GM12878 (cell line): ENCODE measurements at regions not wholly inside any gene's neighbourhood (a gene's known extent, or its start where the extent isn't known, plus 50 kb on each side); places are given as distances from the start of the nearest gene placed in this dataset.

Source experiments
- ATAC-seq: fragments of 200-7000 bp; cut with Tn5 transposase; 3 replicates; pipeline ENCODE4 v1.9.1; 2020; ENCODE audit warnings: mild to moderate bottlenecking, moderate library complexity
- BruUV-seq: library from RNA; stranded (reverse); fragments of 400-500 nt; replicated peaks from 2 replicates; lab custom pipeline; 2021; lab: Mats Ljungman, UMichigan
- CTCF ChIA-PET: fragments of 300-600 bp; sonication (Branson Sonifier 250); formaldehyde crosslinking; extraction: SDS; loops from one replicate; lab custom pipeline; 2021; ENCODE audit warnings: inconsistent platforms; lab: Yijun Ruan, JAX
- POLR2A ChIA-PET: fragments of 350-600 bp; formaldehyde crosslinking; extraction: SDS; loops from one replicate; lab custom pipeline; 2021; ENCODE audit warnings: inconsistent platforms; lab: Charles Lee
- RAD21 ChIA-PET: fragments of 300-600 bp; sonication (Branson Sonifier 250); formaldehyde crosslinking; loops from one replicate; lab custom pipeline; 2023; ENCODE audit warnings: antibody characterized with exemption; ENCODE audit not compliant: unreplicated experiment; lab: Charles Lee
- SMC1A ChIA-PET: fragments of 300-600 bp; sonication (Branson Sonifier 250); formaldehyde crosslinking; loops from one replicate; lab custom pipeline; 2023; ENCODE audit not compliant: unreplicated experiment, uncharacterized antibody; lab: Charles Lee
- DNase-seq: peaks from one replicate; pipeline ENCODE4 v3.0.0-alpha.2; 2011; ENCODE audit warnings: low read depth, low spot score
- FAIRE-seq: peaks from 3 replicates; lab custom pipeline; 2011; peaks lifted over from hg19 to GRCh38; lab: Jason Lieb, UNC
- H2AFZ ChIP-seq: 2 replicates; pipeline ENCODE4 v1.6.0; 2011; ENCODE audit warnings: low read depth, low read length, control low read depth; ENCODE audit not compliant: control insufficient read depth
- H3K27ac ChIP-seq: 2 replicates; pipeline ENCODE4 v1.5.1; 2011; ENCODE audit warnings: control low read depth; ENCODE audit not compliant: control insufficient read depth, insufficient read depth
- H3K27me3 ChIP-seq, 2 experiments: replicated peaks in 1 of 2; 2 replicates each; pipeline versions ENCODE4 v1.6.0 to v1.6.1; 2011; ENCODE audit warnings: low read length in 1 of 2; ENCODE audit not compliant: control insufficient read depth in 2 of 2, insufficient read depth in 2 of 2
- H3K36me3 ChIP-seq, 2 experiments: 2 replicates each; pipeline ENCODE4 v1.5.1; 2011; ENCODE audit warnings: low read length in 1 of 2; ENCODE audit not compliant: control insufficient read depth in 2 of 2, insufficient read depth in 2 of 2
- H3K4me1 ChIP-seq: 2 replicates; pipeline ENCODE4 v1.6.1; 2011; ENCODE audit warnings: mild to moderate bottlenecking, low read length, moderate library complexity, mixed read lengths; ENCODE audit not compliant: control insufficient read depth, insufficient read depth
- H3K4me2 ChIP-seq: 2 replicates; pipeline ENCODE4 v1.6.0; 2011; ENCODE audit warnings: control low read depth; ENCODE audit not compliant: control insufficient read depth, insufficient read depth
- H3K4me3 ChIP-seq: fragments of 200-600 bp; sonication (generic); 2 replicates; pipeline ENCODE4 v1.5.1; 2016
- H3K79me2 ChIP-seq: 2 replicates; pipeline ENCODE4 v1.6.0; 2011; ENCODE audit warnings: low read length; ENCODE audit not compliant: control insufficient read depth, insufficient read depth
- H3K9ac ChIP-seq: 2 replicates; pipeline ENCODE4 v1.8.0; 2011; ENCODE audit warnings: low read length, control low read depth, mixed read lengths; ENCODE audit not compliant: control insufficient read depth, insufficient read depth
- H3K9me3 ChIP-seq: replicated peaks from 3 replicates; pipeline ENCODE4 v1.5.1; 2011; ENCODE audit warnings: mild to moderate bottlenecking, low read length; ENCODE audit not compliant: control insufficient read depth, insufficient read depth
- H4K20me1 ChIP-seq: 2 replicates; pipeline ENCODE4 v1.6.0; 2011; ENCODE audit not compliant: control insufficient read depth, insufficient read depth
- ATF2 ChIP-seq: IDR thresholded peaks from 2 replicates; pipeline ENCODE4 v1.6.1; 2012; ENCODE audit warnings: low read length, inconsistent platforms
- ATF7 ChIP-seq: fragments of 450-650 bp; IDR thresholded peaks from 2 replicates; pipeline ENCODE4 v1.6.1; 2016; ENCODE audit warnings: low read depth, mild to moderate bottlenecking
- CREB1 ChIP-seq: IDR thresholded peaks from 2 replicates; pipeline ENCODE4 v1.6.1; 2012; ENCODE audit warnings: low read depth, mild to moderate bottlenecking, inconsistent platforms
- CREM ChIP-seq: IDR thresholded peaks from 2 replicates; pipeline ENCODE4 v1.6.1; 2014; ENCODE audit warnings: antibody characterized with exemption, low read depth
- IKZF1 ChIP-seq: fragments of 450-650 bp; conservative IDR thresholded peaks from 2 replicates; pipeline ENCODE4 v1.6.1; 2017; ENCODE audit warnings: antibody characterized with exemption, mild to moderate bottlenecking
- IKZF2 ChIP-seq, 2 experiments: fragments of 450-650 bp; IDR thresholded peaks; 2 replicates each; pipeline ENCODE4 v1.6.1; 2017; ENCODE audit warnings: mild to moderate bottlenecking in 2 of 2, moderate library complexity in 2 of 2
- PAX5 ChIP-seq: IDR thresholded peaks from 2 replicates; pipeline ENCODE4 v1.6.1; 2011; ENCODE audit warnings: low read depth, low read length, borderline replicate concordance
- RAD51 ChIP-seq: fragments of 450-650 bp; IDR thresholded peaks from 2 replicates; pipeline ENCODE4 v1.6.1; 2016; ENCODE audit warnings: moderate library complexity, mild to moderate bottlenecking, inconsistent platforms
- RCOR1 ChIP-seq: conservative IDR thresholded peaks from 2 replicates; pipeline ENCODE4 v1.6.1; 2012; ENCODE audit warnings: low read depth, low read length, improper control_type of control experiment
- RUNX3 ChIP-seq: IDR thresholded peaks from 2 replicates; pipeline ENCODE4 v1.6.1; 2012; ENCODE audit warnings: low read length, inconsistent platforms
- TCF12 ChIP-seq: IDR thresholded peaks from 2 replicates; pipeline ENCODE4 v1.6.1; 2011; ENCODE audit warnings: low read depth, mild to moderate bottlenecking, low read length
- ZBED1 ChIP-seq: IDR thresholded peaks from 2 replicates; pipeline ENCODE4 v1.6.1; 2016; ENCODE audit warnings: borderline replicate concordance
- ZNF217 ChIP-seq: fragments of 450-650 bp; IDR thresholded peaks from 2 replicates; pipeline ENCODE4 v1.6.1; 2017; ENCODE audit warnings: antibody characterized with exemption, mild to moderate bottlenecking
- WGBS: methylation state at CpG from one replicate; pipeline ENCODE4 v1.1.6; 2016; ENCODE audit warnings: low lambda C conversion rate; ENCODE audit not compliant: insufficient replicate concordance, insufficient coverage; ENCODE audit errors: missing lambda C conversion rate; 5-methylcytosine and 5-hydroxymethylcytosine counted together
- in situ Hi-C: fragments of 300-500 bp; cut with MboI; formaldehyde crosslinking; loops from 9 replicates; pipeline ENCODE4 v1.14.3; 2018; ENCODE audit warnings: mixed read lengths
- intact Hi-C: fragments of 100-400 bp; cut with micrococcal nuclease; formaldehyde crosslinking; loops from one replicate; pipeline ENCODE4 v1.14.2; 2022; ENCODE audit not compliant: unreplicated experiment
- TF ChIP-seq, protein P1 (sequence below): fragments of 450-650 bp; IDR thresholded peaks from 2 replicates; pipeline ENCODE4 v1.6.1; 2016; ENCODE audit warnings: mild to moderate bottlenecking

GRCh38 chrX:13253223-13253622 lies 66.6 kb downstream of the ATXN3L start:
- in situ Hi-C loops = loop anchor here (10.0 kb wide), 1 partner anchor 232 kb away; no protein-coding TSS in a partner anchor
- ChIA-PET POLR2A (interaction anchor here (0.7 to 5.6 kb wide), 5 partner anchors 11 to 307 kb away, joined by 4 to 49 read pairs (median 8); no protein-coding TSS in a partner anchor), RAD21 (interaction anchor here (0.5 to 7.4 kb wide), 15 partner anchors 11 to 305 kb away, joined by 3 to 242 read pairs (median 8); no protein-coding TSS in a partner anchor)

More at GRCh38 chrX:13253223-13253622, 66.6 kb downstream of the ATXN3L start:
- Histone ChIP-seq H3K4me3 (no peak overlapping the region), H3K79me2 (no peaks in the 10 kb centered on the region), H3K27me3 (no peaks in the 10 kb centered on the region), H3K9ac (no peak overlapping the region), H4K20me1 (no peaks in the 10 kb centered on the region), H3K36me3 (no peaks in the 10 kb centered on the region), H3K9me3 (peaks cover 13% of the 10 kb centered on the region), H3K4me2 (peak overlapping the region; percentile 51; the same call in 1 of the 2 replicates), H3K27ac (peak overlapping the region; percentile 92), H2AFZ (no peak overlapping the region; the same call in 1 of the 2 replicates), H3K4me1 (peaks cover 51% of the 10 kb centered on the region)
- ATAC-seq (no peak), FAIRE-seq (no peak), DNase-seq (peak; percentile 32)
- no TSS peak for BruUV-seq
- intact Hi-C loops = loop anchor here (10.0 kb wide), 2 partner anchors 402 to 438 kb away; partner anchors contain the start of gene TCEANC
- ChIA-PET CTCF (interaction anchor here (0.8 to 6.5 kb wide), 12 partner anchors 11 to 307 kb away, joined by 3 to 143 read pairs (median 6); no protein-coding TSS in a partner anchor), SMC1A (interaction anchor here (0.8 to 7.7 kb wide), 23 partner anchors 10 to 305 kb away, joined by 3 to 153 read pairs (median 5); no protein-coding TSS in a partner anchor)
- TF ChIP-seq ATF2 (peak; percentile 53; the same call in 1 of the 2 replicates), RAD51 (no peak), RUNX3 (peak; percentile 25; the same call in 1 of the 2 replicates), ZBED1 (no peak), RCOR1 (0 out of 2 replicates have a peak, but pooled peaks have one; percentile 38), IKZF2 (IDR thresholded peaks at IDR 0.05) (peak; percentile 22 to 23; a peak in 2 of 4 replicates), IKZF1 (peak; percentile 32; the same call in 1 of the 2 replicates), CREB1 (peak; percentile 60), CREM (0 out of 2 replicates have a peak, but pooled peaks have one; percentile 35), TCF12 (no peak), PAX5 (peak; percentile 93), ATF7 (peak; percentile 62), ZNF217 (peak; percentile 66; the same call in 1 of the 2 replicates)
- TF ChIP-seq, protein P1, sequence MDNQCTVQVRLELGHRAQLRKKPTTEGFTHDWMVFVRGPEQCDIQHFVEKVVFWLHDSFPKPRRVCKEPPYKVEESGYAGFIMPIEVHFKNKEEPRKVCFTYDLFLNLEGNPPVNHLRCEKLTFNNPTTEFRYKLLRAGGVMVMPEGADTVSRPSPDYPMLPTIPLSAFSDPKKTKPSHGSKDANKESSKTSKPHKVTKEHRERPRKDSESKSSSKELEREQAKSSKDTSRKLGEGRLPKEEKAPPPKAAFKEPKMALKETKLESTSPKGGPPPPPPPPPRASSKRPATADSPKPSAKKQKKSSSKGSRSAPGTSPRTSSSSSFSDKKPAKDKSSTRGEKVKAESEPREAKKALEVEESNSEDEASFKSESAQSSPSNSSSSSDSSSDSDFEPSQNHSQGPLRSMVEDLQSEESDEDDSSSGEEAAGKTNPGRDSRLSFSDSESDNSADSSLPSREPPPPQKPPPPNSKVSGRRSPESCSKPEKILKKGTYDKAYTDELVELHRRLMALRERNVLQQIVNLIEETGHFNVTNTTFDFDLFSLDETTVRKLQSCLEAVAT = 0 out of 2 replicates have a peak, but pooled peaks have one; percentile 13
- WGBS = 0% methylated on average over 3 of the region's 3 CpGs
